Osteoblast (primary cell): ENCODE measurements at regions not wholly inside any gene's neighbourhood (a gene's known extent, or its start where the extent isn't known, plus 50 kb on each side); places are given as distances from the start of the nearest gene placed in this dataset.

Source experiments
- DNase-seq: peaks from one replicate; pipeline ENCODE4 v3.0.0; 2011; ENCODE audit warnings: low spot score, mixed read lengths; ENCODE audit not compliant: insufficient read length; ENCODE audit errors: missing footprints
- H2AFZ ChIP-seq: 2 replicates; pipeline ENCODE4 v1.6.0; 2011; ENCODE audit warnings: mild to moderate bottlenecking, low read length
- H3K27ac ChIP-seq: 2 replicates; pipeline ENCODE4 v1.5.1; 2011; ENCODE audit warnings: mild to moderate bottlenecking, low read depth, low read length, moderate library complexity
- H3K27me3 ChIP-seq: 2 replicates; pipeline ENCODE4 v1.6.0; 2012; ENCODE audit warnings: mild to moderate bottlenecking, control low read depth, inconsistent platforms, low read length, moderate library complexity; ENCODE audit not compliant: insufficient read depth
- H3K36me3 ChIP-seq: 2 replicates; pipeline ENCODE4 v1.5.1; 2011; ENCODE audit warnings: mild to moderate bottlenecking, low read length, control low read depth, moderate library complexity; ENCODE audit not compliant: insufficient read depth
- H3K4me1 ChIP-seq: 2 replicates; pipeline ENCODE4 v1.5.1; 2011; ENCODE audit warnings: mild to moderate bottlenecking, low read length, control low read depth, moderate library complexity; ENCODE audit not compliant: insufficient read depth
- H3K4me2 ChIP-seq: 2 replicates; pipeline ENCODE4 v1.6.0; 2011; ENCODE audit warnings: mild to moderate bottlenecking, low read length; ENCODE audit not compliant: insufficient read depth
- H3K4me3 ChIP-seq: fragments of 200-600 bp; sonication (generic); 3 replicates; pipeline ENCODE4 v1.5.1; 2012; ENCODE audit warnings: mild to moderate bottlenecking, low read length, inconsistent platforms; ENCODE audit not compliant: insufficient read depth
- H3K79me2 ChIP-seq: 2 replicates; pipeline ENCODE4 v1.6.0; 2012; ENCODE audit warnings: mild to moderate bottlenecking, low read length, control low read depth, inconsistent platforms; ENCODE audit not compliant: insufficient read depth
- H3K9me3 ChIP-seq: 2 replicates; pipeline ENCODE4 v1.5.1; 2011; ENCODE audit warnings: low read depth, low read length, control low read depth
- H4K20me1 ChIP-seq: 2 replicates; pipeline ENCODE4 v1.6.0; 2012; ENCODE audit warnings: mild to moderate bottlenecking, low read length, control low read depth; ENCODE audit not compliant: insufficient read depth
- TF ChIP-seq, protein P1 (sequence below): IDR thresholded peaks from 2 replicates; pipeline ENCODE4 v1.5.1; 2011; ENCODE audit warnings: mild to moderate bottlenecking, low read depth, low read length, moderate library complexity; ENCODE audit errors: extremely low read depth

DNA sequence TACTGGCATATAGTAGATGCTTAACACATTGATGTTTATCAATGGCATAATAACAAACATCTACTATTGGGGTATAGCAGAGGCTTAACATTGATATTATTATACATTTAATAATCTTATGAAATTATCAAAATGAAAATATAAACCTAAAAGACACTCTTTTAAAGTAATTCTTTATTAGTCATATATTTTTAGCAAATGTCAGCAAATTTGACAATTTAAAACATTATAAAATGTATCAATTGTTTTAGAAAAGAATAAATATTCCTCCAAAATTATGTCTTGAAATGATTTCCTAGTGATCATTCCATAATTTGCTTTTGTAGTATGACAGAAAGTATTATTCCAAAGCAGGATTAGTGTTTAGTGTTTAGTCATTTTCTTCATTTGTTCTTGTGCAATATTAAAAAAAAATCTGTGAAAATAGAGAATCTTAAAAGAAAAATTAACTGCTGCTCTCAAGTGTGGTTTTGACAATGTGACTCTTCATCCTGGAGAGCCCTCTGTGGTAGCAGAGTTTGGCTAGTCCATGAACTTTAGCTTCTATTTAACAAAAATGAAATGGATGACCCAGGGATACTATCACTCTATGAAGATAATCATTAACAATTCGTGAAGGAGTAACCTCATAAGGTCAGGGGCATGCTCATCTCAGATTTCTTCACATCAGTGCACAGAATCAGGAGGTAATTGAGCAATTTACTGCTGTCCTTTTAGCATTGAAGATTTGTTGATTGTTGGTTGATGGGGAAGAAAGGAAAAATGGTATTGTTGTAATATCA lies 1018.5 kb downstream of the LRFN5 start:
- TF ChIP-seq, protein P1, sequence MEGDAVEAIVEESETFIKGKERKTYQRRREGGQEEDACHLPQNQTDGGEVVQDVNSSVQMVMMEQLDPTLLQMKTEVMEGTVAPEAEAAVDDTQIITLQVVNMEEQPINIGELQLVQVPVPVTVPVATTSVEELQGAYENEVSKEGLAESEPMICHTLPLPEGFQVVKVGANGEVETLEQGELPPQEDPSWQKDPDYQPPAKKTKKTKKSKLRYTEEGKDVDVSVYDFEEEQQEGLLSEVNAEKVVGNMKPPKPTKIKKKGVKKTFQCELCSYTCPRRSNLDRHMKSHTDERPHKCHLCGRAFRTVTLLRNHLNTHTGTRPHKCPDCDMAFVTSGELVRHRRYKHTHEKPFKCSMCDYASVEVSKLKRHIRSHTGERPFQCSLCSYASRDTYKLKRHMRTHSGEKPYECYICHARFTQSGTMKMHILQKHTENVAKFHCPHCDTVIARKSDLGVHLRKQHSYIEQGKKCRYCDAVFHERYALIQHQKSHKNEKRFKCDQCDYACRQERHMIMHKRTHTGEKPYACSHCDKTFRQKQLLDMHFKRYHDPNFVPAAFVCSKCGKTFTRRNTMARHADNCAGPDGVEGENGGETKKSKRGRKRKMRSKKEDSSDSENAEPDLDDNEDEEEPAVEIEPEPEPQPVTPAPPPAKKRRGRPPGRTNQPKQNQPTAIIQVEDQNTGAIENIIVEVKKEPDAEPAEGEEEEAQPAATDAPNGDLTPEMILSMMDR, result no peak
- Histone ChIP-seq H4K20me1 (no peaks in the 10 kb centered on the region), H2AFZ (no peak overlapping the region), H3K27ac (no peak overlapping the region), H3K4me2 (no peak overlapping the region), H3K9me3 (no peaks in the 10 kb centered on the region), H3K4me3 (no peak overlapping the region), H3K36me3 (no peaks in the 10 kb centered on the region), H3K4me1 (no peaks in the 10 kb centered on the region), H3K27me3 (no peaks in the 10 kb centered on the region), H3K79me2 (no peaks in the 10 kb centered on the region)
- no peak for DNase-seq

DNA sequence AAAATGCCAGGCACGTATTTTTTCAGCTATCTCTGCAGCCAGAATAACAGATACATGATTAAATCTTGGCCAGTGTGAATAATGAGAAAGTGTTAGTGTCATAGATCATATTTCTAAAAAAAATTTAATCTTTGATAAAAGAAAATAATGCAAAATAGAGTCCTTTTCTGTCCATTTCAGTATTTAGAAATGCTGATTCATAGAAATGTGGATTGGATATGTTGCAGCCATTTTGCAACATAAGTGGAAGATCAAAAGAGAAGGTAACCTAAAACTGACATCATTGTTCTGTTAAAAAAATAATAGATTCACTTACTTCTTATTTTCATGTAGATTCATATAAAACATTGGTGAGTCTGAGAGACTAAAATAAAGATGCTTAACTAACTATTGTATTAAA lies 1010.3 kb downstream of the LRFN5 start:
- Histone ChIP-seq H3K4me2 (no peak overlapping the region), H3K4me1 (no peaks in the 10 kb centered on the region), H3K36me3 (no peaks in the 10 kb centered on the region), H3K27ac (no peak overlapping the region), H3K4me3 (no peak overlapping the region), H4K20me1 (no peaks in the 10 kb centered on the region), H3K27me3 (no peaks in the 10 kb centered on the region), H2AFZ (no peak overlapping the region), H3K79me2 (no peaks in the 10 kb centered on the region), H3K9me3 (peaks cover 3% of the 10 kb centered on the region)
- DNase-seq, result no peak
- TF ChIP-seq, protein P1, result no peak

GRCh38 chr14:42606839-42607238 lies 1000.2 kb downstream of the LRFN5 start:
- Histone ChIP-seq H3K79me2 (no peaks in the 10 kb centered on the region), H3K9me3 (no peaks in the 10 kb centered on the region), H3K36me3 (no peaks in the 10 kb centered on the region), H3K27me3 (no peaks in the 10 kb centered on the region), H2AFZ (no peak overlapping the region), H3K4me1 (no peaks in the 10 kb centered on the region), H3K27ac (no peak overlapping the region), H4K20me1 (no peaks in the 10 kb centered on the region), H3K4me2 (no peak overlapping the region), H3K4me3 (no peak overlapping the region)
- TF ChIP-seq, protein P1, result no peak
- DNase-seq, result no peak

- H4K20me1 ChIP-seq, result no peaks in the 10 kb centered on the region
- H3K4me2 ChIP-seq, result no peak overlapping the region
- no peaks in the 10 kb centered on the region for H3K4me1 ChIP-seq
- TF ChIP-seq, protein P1, result no peak
- H3K4me3 ChIP-seq, result no peak overlapping the region
- DNase-seq, result no peak
- no peaks in the 10 kb centered on the region for H3K27me3 ChIP-seq
- no peak overlapping the region for H2AFZ ChIP-seq
- no peaks in the 10 kb centered on the region for H3K79me2 ChIP-seq
- H3K36me3 ChIP-seq, result no peaks in the 10 kb centered on the region
- no peak overlapping the region for H3K27ac ChIP-seq
- no peaks in the 10 kb centered on the region for H3K9me3 ChIP-seq
These were observed 995.7 kb downstream of the LRFN5 start for GRCh38 chr14:42602336-42602845.
